Peyer's patch (tissue), 4 donors: ENCODE measurements at regions not wholly inside any gene's neighbourhood (a gene's known extent, or its start where the extent isn't known, plus 50 kb on each side); places are given as distances from the start of the nearest gene placed in this dataset.

Source experiments
- POLR2A ChIP-seq, 2 donors: fragments of 450-650 bp; IDR thresholded peaks; one replicate each; pipeline ENCODE4 v1.5.1; 2017; ENCODE audit warnings: antibody characterized with exemption in 2 of 2, mild to moderate bottlenecking in 2 of 2, moderate library complexity in 2 of 2
- TF ChIP-seq, protein P1 (sequence below), 6 experiments: fragments of 450-650 bp in 4 of 6; fragments of 200-600 bp in 2 of 6; sonication (generic) in 1 of 6; IDR thresholded peaks; one replicate each; pipeline ENCODE4 v1.5.1; 2017 to 2019; ENCODE audit warnings: antibody characterized with exemption in 6 of 6, mild to moderate bottlenecking in 3 of 6, moderate library complexity in 1 of 6

DNA sequence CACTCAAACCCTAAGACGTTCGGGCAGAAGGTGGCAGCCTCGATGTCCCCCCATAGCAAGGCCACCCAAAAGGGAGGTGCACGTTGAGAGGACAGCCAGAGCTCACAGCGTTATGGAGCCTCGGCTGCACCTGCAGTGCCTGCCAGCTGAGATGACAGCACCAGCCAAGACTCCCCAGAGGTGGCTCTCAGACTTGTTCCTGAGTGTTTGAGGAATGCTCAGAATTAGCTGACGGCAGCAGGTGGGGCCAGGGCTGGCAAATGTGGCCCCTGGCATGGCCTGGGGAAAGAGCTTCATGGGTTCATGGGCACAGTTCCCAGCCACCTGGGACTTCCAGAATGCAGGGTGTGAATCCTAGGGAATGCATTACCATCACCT is 177.8 kb downstream of the KLF13 start:
- TF ChIP-seq POLR2A (IDR thresholded peaks at IDR 0.05) = no peak
- TF ChIP-seq, protein P1, sequence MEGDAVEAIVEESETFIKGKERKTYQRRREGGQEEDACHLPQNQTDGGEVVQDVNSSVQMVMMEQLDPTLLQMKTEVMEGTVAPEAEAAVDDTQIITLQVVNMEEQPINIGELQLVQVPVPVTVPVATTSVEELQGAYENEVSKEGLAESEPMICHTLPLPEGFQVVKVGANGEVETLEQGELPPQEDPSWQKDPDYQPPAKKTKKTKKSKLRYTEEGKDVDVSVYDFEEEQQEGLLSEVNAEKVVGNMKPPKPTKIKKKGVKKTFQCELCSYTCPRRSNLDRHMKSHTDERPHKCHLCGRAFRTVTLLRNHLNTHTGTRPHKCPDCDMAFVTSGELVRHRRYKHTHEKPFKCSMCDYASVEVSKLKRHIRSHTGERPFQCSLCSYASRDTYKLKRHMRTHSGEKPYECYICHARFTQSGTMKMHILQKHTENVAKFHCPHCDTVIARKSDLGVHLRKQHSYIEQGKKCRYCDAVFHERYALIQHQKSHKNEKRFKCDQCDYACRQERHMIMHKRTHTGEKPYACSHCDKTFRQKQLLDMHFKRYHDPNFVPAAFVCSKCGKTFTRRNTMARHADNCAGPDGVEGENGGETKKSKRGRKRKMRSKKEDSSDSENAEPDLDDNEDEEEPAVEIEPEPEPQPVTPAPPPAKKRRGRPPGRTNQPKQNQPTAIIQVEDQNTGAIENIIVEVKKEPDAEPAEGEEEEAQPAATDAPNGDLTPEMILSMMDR (IDR thresholded peaks at IDR 0.05) = no peak
